ENCODE measurements at regions not wholly inside any gene's neighbourhood (a gene's known extent, or its start where the extent isn't known, plus 50 kb on each side); places are given as distances from the start of the nearest gene placed in this dataset.

DNA sequence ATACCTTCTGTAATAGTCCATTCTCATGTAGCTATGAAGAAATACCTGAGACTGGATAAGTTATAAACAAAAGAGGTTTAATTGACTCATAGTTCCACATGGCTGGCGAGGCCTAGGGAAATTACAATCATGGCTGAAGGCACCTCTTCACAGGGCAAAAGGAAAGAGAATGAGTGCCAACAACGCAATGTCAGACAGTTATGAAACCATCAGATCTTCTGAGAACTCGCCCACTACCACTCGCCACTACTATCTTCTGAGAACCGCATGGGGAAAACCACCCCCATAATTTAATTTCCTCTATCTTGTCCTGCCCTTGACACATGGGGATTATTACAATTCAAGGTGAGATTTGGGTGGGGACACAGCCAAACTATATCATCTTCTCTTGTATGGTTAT is 406.8 kb upstream of the CBLB start:
- no peak overlapping the region for H3K27ac ChIP-seq (ENCODE audit: low read depth, low read length, severe bottlenecking)
- H3K4me1 ChIP-seq (ENCODE audit: control insufficient read depth, insufficient read depth, low read length, poor library complexity, severe bottlenecking) = no peaks in the 10 kb centered on the region
- H3K4me3 ChIP-seq (ENCODE audit: extremely low read depth, insufficient read depth, low read length, poor library complexity, severe bottlenecking) = no peak overlapping the region
- 64 to 90% methylated on average over 1 of the region's 5 CpGs for WGBS, 2 experiments (ENCODE audit: insufficient coverage in 2 of 2)
- no peaks in the 10 kb centered on the region for H3K36me3 ChIP-seq (ENCODE audit: control insufficient read depth, insufficient read depth, low read length)
- H3K9me3 ChIP-seq (ENCODE audit: control insufficient read depth, low read length) = no peaks in the 10 kb centered on the region

DNA sequence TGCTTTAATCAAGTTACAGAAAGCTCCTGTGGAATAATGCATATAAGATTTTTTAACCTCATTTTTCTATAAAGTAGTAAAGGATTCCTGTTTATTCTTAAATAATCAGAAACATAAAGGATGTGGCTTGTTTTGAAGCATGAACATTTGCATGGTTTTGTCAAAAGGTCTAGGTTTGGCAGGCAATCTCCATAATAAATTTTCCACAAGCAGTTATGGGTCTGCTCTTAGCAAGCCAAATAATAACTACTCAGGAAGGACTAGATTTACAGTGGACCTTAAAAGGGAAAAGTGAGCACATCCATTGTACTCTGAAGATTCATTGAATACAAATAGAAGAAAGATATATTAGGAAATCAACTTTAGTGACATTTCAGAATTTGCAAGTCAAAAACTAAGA is 407.3 kb upstream of the CBLB start:
- H3K36me3 ChIP-seq (ENCODE audit: control insufficient read depth, insufficient read depth, low read length) = no peaks in the 10 kb centered on the region
- H3K9me3 ChIP-seq (ENCODE audit: control insufficient read depth, low read length) = no peaks in the 10 kb centered on the region
- H3K27ac ChIP-seq (ENCODE audit: low read depth, low read length, severe bottlenecking) = no peak overlapping the region
- no peaks in the 10 kb centered on the region for H3K4me1 ChIP-seq (ENCODE audit: control insufficient read depth, insufficient read depth, low read length, poor library complexity, severe bottlenecking)
- no peak overlapping the region for H3K4me3 ChIP-seq (ENCODE audit: extremely low read depth, insufficient read depth, low read length, poor library complexity, severe bottlenecking)

DNA sequence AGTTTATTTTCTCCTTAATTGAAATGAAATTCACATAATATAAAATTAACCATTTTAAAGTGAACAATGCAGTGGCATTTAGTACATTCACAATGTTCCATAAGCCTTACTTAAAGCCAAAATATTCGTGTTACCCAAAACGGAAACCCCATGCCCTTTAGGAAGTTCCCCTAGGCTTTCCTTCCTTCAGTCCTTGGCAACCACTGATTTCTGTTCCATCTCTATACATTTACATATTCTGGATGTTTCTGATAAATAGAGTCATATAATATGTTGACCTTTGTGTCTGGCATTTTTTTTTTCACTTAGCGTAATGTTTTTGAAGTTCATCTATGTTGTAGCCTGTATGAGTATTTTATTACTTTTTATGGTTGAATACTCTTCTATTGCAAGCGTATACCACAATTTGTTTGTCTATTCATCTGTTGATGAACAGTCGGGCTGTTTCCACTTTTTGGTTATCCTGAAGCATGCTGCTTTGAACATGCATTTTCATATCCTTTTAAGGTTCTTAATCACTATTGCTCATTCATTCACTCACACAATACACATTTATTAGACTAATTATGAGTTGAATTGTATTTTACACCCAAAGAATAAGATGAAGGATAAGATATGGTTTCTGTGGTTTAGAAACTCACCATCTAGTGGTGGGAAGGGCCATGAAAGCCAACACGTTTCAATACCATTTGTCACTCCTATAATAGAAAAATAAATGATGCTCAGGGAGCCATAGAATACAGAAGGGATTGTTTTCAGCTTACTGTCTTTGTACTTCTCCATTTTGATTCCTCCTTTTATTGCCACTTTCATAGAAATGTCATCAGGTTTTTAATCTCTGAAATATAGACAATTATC is 408.2 kb upstream of the CBLB start:
- H3K4me1 ChIP-seq (ENCODE audit: control insufficient read depth, insufficient read depth, low read length, poor library complexity, severe bottlenecking) = no peaks in the 10 kb centered on the region
- no peaks in the 10 kb centered on the region for H3K9me3 ChIP-seq (ENCODE audit: control insufficient read depth, low read length)
- 83 to 100% methylated on average over 1 to 2 of the region's 6 CpGs for WGBS, 2 experiments (ENCODE audit: insufficient coverage in 2 of 2)
- no peak overlapping the region for H3K4me3 ChIP-seq (ENCODE audit: extremely low read depth, insufficient read depth, low read length, poor library complexity, severe bottlenecking)
- no peak overlapping the region for H3K27ac ChIP-seq (ENCODE audit: low read depth, low read length, severe bottlenecking)
- no peaks in the 10 kb centered on the region for H3K36me3 ChIP-seq (ENCODE audit: control insufficient read depth, insufficient read depth, low read length)

DNA sequence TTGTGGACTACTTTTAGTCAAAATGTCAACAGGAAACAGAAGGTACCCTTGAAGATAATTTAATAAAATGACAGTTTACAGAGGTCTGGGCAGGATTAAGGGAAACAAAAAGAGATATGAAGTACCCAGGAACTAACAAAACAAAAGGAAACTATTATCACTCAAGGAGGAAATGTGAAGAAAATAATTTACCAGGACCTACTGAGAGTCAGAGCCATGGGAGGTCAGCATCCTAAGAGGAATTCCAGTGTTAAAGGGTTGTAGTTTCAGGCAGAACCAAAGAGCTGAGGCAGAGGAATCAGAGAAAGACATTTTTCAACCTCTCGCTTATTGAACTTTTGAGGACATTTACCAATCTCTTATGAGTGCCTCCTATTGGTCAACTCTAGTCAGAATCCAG is 408.9 kb upstream of the CBLB start:
- 80% methylated on average over 1 of the region's 1 CpG; no CpG with 5 or more reads in 1 of the 2 experiments for WGBS, 2 experiments (ENCODE audit: insufficient coverage in 2 of 2)
- H3K27ac ChIP-seq (ENCODE audit: low read depth, low read length, severe bottlenecking) = no peak overlapping the region
- H3K4me3 ChIP-seq (ENCODE audit: extremely low read depth, insufficient read depth, low read length, poor library complexity, severe bottlenecking) = no peak overlapping the region
- H3K9me3 ChIP-seq (ENCODE audit: control insufficient read depth, low read length) = no peaks in the 10 kb centered on the region
- no peaks in the 10 kb centered on the region for H3K4me1 ChIP-seq (ENCODE audit: control insufficient read depth, insufficient read depth, low read length, poor library complexity, severe bottlenecking)
- no peaks in the 10 kb centered on the region for H3K36me3 ChIP-seq (ENCODE audit: control insufficient read depth, insufficient read depth, low read length)

DNA sequence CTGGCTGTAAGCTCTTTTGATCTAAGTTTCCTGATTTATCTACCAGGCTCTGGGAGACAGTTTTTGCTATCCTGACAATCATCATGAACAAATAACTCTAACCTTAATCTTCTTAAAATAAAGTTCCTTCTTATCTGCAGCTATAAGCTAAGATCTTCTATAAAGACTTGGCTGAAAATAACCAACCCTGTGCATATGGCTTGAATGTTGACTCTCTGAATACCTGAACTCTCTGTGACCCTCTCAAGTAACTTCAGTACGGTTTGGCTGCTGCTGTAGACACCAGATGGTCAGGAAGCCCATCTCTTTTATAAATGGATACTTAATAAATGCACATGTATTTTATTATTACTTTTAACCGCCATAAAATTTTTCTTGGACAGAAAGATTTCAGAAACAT is 412.4 kb upstream of the CBLB start:
- no peak overlapping the region for H3K27ac ChIP-seq (ENCODE audit: low read depth, low read length, severe bottlenecking)

DNA sequence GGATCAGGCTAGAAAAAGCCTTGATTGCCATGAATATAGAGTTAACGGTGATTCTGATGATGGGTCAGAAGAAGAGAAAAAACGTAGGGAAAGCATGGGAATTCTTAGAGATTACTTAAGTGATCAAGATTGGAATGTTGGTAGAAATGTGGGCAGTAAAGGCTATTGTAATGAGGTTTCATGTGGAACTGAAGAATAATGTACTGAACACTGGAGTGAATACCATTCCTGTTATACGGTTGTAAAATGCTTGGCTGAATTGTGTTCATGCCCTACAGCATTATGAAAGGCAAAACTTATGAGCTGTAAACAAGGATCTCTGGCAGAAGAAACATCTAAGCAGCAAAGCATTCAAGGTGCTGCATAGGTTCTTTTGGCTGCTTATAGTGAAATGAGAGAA is 414.1 kb upstream of the CBLB start:
- H3K9me3 ChIP-seq (ENCODE audit: control insufficient read depth, low read length) = no peaks in the 10 kb centered on the region
- H3K27ac ChIP-seq (ENCODE audit: low read depth, low read length, severe bottlenecking) = no peak overlapping the region
- H3K36me3 ChIP-seq (ENCODE audit: control insufficient read depth, insufficient read depth, low read length) = no peaks in the 10 kb centered on the region
- no peaks in the 10 kb centered on the region for H3K4me1 ChIP-seq (ENCODE audit: control insufficient read depth, insufficient read depth, low read length, poor library complexity, severe bottlenecking)
- 65 to 69% methylated on average over 2 to 3 of the region's 3 CpGs for WGBS, 2 experiments (ENCODE audit: insufficient coverage in 2 of 2)
- no peak overlapping the region for H3K4me3 ChIP-seq (ENCODE audit: extremely low read depth, insufficient read depth, low read length, poor library complexity, severe bottlenecking)

More for the DNA sequence above, 412.4 kb upstream of the CBLB start:
- no peaks in the 10 kb centered on the region for H3K4me1 ChIP-seq (ENCODE audit: control insufficient read depth, insufficient read depth, low read length, poor library complexity, severe bottlenecking)
- no peaks in the 10 kb centered on the region for H3K9me3 ChIP-seq (ENCODE audit: control insufficient read depth, low read length)
- no peak overlapping the region for H3K4me3 ChIP-seq (ENCODE audit: extremely low read depth, insufficient read depth, low read length, poor library complexity, severe bottlenecking)
- no peaks in the 10 kb centered on the region for H3K36me3 ChIP-seq (ENCODE audit: control insufficient read depth, insufficient read depth, low read length)
- WGBS, 2 experiments (ENCODE audit: insufficient coverage in 2 of 2) = 80% methylated on average over 1 of the region's 2 CpGs; no CpG with 5 or more reads in 1 of the 2 experiments

DNA sequence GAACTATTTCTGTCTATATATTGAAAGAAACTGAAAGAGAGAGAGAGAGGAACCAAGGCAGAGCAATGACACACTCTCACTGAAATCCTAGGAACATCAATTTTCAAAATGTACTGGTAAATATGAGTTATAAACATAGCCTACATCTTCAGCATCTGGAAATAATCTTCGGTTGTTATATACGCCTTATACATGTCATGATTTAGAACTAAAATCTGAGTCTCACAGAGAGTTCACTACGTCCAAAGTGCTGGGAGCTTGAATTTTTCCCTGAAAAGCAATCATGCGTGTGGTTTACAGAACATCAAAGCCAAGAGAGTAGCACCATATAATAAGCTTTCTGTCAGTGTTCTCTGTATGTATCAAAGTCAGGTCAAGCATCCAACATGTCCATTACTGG is 420.0 kb upstream of the CBLB start:
- Histone ChIP-seq H3K4me3 (ENCODE audit: extremely low read depth, insufficient read depth, low read length, poor library complexity, severe bottlenecking) (no peak overlapping the region), H3K27ac (ENCODE audit: low read depth, low read length, severe bottlenecking) (no peak overlapping the region), H3K36me3 (ENCODE audit: control insufficient read depth, insufficient read depth, low read length) (no peaks in the 10 kb centered on the region), H3K4me1 (ENCODE audit: control insufficient read depth, insufficient read depth, low read length, poor library complexity, severe bottlenecking) (no peaks in the 10 kb centered on the region), H3K9me3 (ENCODE audit: control insufficient read depth, low read length) (no peaks in the 10 kb centered on the region)
- WGBS, 2 experiments (ENCODE audit: insufficient coverage in 2 of 2) = 90 to 100% methylated on average over 2 to 4 of the region's 4 CpGs

DNA sequence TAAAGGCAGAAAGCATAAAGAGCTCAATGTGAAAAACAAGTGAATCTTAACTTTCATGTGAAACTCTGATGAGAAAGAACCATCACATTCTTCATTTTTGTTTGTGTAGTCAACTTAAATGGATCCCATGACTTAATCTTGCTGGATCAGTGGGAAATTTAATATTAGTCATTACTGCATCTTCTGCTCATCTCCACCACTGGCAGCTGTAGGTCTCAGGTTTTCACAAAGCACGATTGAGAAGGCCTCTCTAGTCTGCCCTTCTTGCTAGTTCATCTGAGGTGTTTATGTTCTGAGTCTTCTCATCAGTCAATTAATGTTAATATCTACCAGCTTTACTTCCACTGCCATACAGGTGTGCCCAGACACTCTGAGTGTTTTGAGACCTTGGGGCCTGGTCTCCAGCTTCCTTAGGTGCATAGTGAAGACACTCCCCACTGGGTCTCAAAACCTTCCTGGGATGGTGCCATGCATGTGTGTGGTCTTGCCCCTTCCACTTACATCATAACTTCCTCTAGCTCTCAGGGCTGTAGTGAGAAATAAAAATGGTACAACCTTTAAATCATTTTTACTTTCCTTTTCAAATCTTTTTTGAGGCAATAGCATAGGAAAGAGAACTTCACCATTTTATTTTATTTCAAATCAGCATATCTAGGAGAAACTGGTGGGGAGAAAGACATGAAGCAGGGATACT is 421.6 kb upstream of the CBLB start:
- H3K9me3 ChIP-seq (ENCODE audit: control insufficient read depth, low read length) = no peaks in the 10 kb centered on the region
- H3K27ac ChIP-seq (ENCODE audit: low read depth, low read length, severe bottlenecking) = no peak overlapping the region
- no CpG with 5 or more reads among the region's 1 CpG for WGBS, 2 experiments (ENCODE audit: insufficient coverage in 2 of 2)
- H3K4me3 ChIP-seq (ENCODE audit: extremely low read depth, insufficient read depth, low read length, poor library complexity, severe bottlenecking) = no peak overlapping the region
- H3K36me3 ChIP-seq (ENCODE audit: control insufficient read depth, insufficient read depth, low read length) = no peaks in the 10 kb centered on the region
- H3K4me1 ChIP-seq (ENCODE audit: control insufficient read depth, insufficient read depth, low read length, poor library complexity, severe bottlenecking) = no peaks in the 10 kb centered on the region

DNA sequence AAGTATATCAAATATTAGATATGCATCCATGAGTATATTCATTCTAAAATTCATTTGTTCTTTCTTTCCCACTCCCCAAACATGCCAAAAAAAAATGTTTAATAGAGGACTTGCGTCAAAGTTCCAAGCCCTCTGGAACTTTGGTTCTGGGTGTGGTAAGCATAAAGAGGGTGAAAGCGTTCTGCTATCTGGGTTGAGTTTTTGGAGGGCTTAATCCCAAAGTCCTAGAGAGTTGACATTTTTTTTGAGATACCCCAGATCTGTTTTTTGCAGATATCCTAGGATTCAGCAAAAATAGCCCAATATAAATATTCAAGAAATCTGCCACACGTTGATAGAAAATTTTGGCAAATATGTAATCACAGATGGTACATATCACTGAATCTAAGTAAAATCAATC is 424.3 kb upstream of the CBLB start:
- Histone ChIP-seq H3K9me3 (ENCODE audit: control insufficient read depth, low read length) (no peaks in the 10 kb centered on the region), H3K27ac (ENCODE audit: low read depth, low read length, severe bottlenecking) (no peak overlapping the region), H3K4me1 (ENCODE audit: control insufficient read depth, insufficient read depth, low read length, poor library complexity, severe bottlenecking) (no peaks in the 10 kb centered on the region), H3K4me3 (ENCODE audit: extremely low read depth, insufficient read depth, low read length, poor library complexity, severe bottlenecking) (no peak overlapping the region), H3K36me3 (ENCODE audit: control insufficient read depth, insufficient read depth, low read length) (no peaks in the 10 kb centered on the region)
- 100% methylated on average over 1 to 2 of the region's 3 CpGs for WGBS, 2 experiments (ENCODE audit: insufficient coverage in 2 of 2)

DNA sequence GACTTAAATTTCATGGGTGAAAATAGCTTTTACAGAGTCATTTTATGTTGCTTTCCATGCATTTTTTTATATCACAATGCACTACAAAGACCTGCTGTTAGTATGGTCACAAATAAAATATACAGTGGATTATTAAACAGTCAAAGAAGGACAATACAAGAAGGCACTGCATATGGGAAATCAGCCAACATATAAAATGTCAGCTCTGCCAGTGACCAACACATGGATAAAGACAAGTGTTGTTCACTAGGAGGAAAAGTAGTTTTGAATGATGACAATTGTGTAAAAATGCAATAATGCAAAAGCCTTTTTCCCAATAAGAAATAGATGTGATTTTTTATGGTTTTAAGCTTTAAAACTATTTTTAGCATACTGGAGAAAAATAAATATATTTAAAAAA is 425.3 kb upstream of the CBLB start:
- Histone ChIP-seq H3K4me1 (ENCODE audit: control insufficient read depth, insufficient read depth, low read length, poor library complexity, severe bottlenecking) (no peaks in the 10 kb centered on the region), H3K27ac (ENCODE audit: low read depth, low read length, severe bottlenecking) (no peak overlapping the region), H3K9me3 (ENCODE audit: control insufficient read depth, low read length) (no peaks in the 10 kb centered on the region), H3K36me3 (ENCODE audit: control insufficient read depth, insufficient read depth, low read length) (no peaks in the 10 kb centered on the region), H3K4me3 (ENCODE audit: extremely low read depth, insufficient read depth, low read length, poor library complexity, severe bottlenecking) (no peak overlapping the region)

DNA sequence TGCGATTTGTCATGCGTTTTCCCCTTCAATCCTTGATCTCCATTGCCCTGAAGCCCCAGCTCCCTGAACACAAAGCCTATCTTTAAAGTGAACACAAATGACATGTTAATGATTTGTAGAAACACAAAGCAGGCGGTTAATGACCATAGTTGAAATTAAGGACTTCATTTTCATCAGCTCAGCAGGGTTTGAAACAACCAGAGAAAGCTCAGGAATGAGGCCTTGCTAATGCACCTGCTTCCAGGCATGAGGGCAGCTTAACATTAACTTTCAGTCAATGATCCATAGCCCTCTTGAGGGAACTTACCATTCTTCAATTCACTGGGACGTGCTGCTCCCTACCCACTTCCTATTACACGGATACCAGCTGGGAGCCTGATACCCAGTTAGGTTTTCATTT is 427.2 kb upstream of the CBLB start:
- Histone ChIP-seq H3K36me3 (ENCODE audit: control insufficient read depth, insufficient read depth, low read length) (no peaks in the 10 kb centered on the region), H3K4me1 (ENCODE audit: control insufficient read depth, insufficient read depth, low read length, poor library complexity, severe bottlenecking) (no peaks in the 10 kb centered on the region), H3K9me3 (ENCODE audit: control insufficient read depth, low read length) (no peaks in the 10 kb centered on the region), H3K4me3 (ENCODE audit: extremely low read depth, insufficient read depth, low read length, poor library complexity, severe bottlenecking) (no peak overlapping the region), H3K27ac (ENCODE audit: low read depth, low read length, severe bottlenecking) (no peak overlapping the region)
- 86% methylated on average over 4 of the region's 5 CpGs; no CpG with 5 or more reads in 1 of the 2 experiments for WGBS, 2 experiments (ENCODE audit: insufficient coverage in 2 of 2)
